Epidermal melanocyte (primary cell): ENCODE measurements at regions not wholly inside any gene's neighbourhood (a gene's known extent, or its start where the extent isn't known, plus 50 kb on each side); places are given as distances from the start of the nearest gene placed in this dataset.
"Not testable (repeated sequence)": the region's sequence is repeated elsewhere in the genome, so short reads cannot be mapped to it uniquely, and the experiment has no call there.

Source experiments
- DNase-seq: peaks from one replicate; pipeline ENCODE4 v3.0.0; 2011; ENCODE audit warnings: low spot score; ENCODE audit not compliant: insufficient read length

GRCh38 chr15:92821491-92822116 is 78.5 kb upstream of the CHD2 start:
- DNase-seq, result no peak

DNA sequence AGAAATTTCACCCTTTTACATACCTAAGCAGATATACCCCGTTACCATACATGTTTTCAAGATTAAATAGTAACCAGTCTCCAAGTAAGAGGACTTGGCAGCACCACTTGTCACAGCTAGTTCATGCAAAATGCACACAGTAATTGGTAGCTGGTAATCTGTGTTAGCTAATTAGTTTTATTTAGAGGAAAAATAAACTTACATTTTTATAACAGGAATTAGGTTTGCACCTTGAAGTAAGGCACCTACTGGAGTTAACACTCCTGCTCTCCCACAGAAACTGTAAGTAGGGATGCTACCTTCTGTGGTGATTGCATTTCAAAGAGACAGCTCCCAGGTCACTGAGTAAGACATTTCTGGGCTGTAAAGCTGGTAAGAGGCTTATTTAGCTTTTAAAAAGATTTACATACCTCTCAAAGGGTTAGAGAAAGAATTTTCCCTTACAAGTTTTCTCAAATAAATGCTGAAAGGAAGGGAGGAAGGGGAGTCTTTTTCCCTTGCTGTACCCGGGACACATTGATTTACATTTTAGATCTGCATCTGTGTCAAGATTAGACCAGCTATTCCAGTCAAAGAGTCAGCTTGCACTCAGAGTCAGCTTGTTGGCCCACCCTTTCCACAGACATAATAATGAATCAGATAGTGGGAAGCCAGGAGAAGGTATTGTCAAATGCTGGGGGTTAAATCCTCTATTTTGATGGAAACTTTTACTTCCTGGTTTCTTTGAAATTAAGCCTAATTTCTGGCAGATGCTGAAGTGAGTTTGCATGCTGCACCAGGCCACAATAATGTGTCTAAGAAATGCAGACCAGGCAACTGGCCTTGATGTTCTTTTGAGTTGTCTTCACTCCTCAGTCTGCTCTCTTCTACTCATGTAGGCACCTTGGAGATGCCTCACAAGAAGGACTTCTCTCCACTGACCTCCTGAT is 77.6 kb upstream of the CHD2 start:
- no peak for DNase-seq

DNA sequence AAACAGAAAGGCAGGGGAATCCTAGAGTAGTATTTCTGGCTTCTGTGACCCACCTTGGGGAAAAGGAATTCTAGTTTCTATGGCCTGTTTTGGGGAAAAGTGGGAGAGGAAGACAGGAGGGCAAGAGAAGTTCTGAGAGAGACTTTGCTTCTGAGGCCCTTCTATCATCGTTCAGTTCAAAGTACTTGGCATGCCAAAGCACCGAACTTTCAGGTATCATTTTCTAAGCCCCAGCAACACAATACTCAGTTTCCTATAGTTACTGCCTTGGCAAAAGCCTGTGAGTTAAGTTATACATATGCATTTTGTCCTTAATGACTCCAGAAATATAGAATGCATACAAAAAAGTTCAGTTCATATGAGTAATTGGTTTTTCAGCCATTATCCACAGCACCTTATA is 74.1 kb upstream of the CHD2 start:
- DNase-seq, result no peak

GRCh38 chr15:92827991-92828390 is 72.1 kb upstream of the CHD2 start:
- DNase-seq, result not testable (repeated sequence)

DNA sequence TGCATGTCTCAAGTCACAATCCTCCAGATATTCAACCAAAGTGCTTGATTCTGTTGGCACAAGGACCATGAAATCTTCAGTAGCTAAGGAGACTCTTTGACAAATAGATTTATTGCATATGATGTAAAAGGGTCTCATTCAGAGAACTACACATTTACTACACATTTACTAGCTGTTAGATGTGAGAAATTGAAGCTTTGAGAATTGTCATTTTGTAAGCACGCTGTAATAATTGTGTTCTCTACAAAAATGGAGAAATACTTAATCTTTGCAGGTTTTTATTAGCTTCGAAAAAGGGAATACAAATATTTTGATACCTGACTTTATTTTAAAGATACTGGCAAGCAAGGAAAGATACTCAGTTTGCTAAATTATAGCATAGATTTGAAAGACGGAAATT is 70.2 kb upstream of the CHD2 start:
- DNase-seq, result no peak

DNA sequence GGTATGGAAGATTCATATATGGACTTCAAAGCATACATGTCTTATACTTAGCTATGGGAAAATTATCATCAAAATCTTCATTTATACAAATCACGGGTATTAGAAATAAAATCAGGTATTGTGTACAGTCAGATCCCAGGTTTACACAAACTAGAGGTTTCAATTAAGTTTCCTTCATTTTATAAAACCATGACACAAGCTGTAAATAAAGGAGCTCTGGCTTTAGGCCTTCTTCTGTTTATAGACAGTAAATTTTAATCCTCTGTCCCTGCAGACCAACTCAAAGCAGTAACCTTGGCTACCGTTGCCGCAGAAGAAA is 68.8 kb upstream of the CHD2 start:
- no peak for DNase-seq

- peak; percentile 96 for DNase-seq
These were observed 68.3 kb upstream of the CHD2 start for GRCh38 chr15:92831655-92832328.

DNA sequence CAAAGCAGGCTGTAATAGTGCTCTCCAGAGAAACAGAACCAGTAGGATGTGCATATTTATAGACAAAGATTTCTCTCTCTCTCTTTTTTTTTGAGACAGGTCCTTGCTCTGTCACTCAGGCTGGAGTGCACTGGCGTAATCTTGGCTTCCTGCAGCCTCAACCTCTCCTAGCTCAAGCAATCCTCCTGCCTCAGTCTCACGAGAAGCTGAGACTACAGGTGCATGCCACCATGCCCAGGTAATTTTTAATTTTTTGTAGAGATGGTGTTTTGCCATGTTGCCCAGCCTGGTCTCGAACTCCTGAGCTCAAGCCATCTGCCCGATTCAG is 67.1 kb upstream of the CHD2 start:
- no peak for DNase-seq

DNA sequence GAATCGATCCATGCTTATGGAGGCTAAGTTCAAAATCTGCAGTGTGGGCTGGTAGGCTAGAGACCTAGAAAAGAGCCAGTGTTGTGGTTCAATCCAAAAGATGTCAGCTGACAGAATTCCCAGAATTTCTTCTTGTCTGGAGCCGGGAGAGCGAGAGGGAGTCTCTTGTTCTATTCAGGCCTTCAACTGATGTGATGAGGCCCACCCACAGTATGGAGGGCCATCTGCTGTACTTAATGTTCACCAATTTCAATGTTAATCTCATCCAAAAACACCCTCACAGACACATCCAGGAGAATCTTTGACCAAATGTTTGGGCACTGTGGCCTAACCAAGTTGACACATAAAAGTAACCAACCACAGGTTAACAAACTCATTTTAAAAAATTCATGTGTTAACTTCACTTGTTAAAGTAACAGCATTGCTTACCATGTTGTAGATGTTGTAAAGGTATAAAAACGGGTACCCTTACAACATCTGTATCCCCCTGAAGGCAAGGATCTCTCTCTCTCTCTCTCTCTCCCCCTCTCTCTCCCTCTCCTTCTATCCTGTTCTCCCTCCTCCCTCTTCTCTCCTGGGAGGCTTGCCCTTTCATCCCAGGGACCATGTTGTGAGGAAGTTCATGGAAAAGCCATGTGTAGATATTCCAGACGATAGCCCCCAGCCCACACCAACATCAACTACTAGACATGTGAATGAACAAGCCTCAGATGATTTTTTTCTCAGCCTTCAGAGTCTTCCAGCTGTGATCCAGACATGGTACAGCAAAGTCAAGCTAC is 66.4 kb upstream of the CHD2 start:
- no peak for DNase-seq

DNA sequence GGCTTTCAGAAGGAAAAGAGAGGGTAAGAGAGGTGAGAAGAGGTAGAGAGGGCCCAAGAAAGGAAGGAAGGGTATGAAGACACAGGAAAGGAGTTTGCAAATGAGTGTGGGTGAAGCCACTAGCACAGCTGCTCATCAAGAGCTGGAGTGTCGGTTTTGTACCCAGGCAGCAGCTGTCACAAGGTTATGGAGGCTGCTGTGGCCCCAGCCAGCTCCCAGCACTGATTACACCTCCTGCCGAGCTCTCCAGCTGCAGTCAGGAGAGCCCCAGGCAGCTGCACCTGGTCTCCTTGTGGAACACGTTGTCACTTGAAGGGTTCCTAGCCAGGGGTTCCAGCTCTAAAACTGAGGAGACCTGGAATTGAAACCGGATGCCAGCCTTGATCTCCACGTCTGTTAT is 60.4 kb upstream of the CHD2 start:
- no peak for DNase-seq

- no peak for DNase-seq
These were observed 60.0 kb upstream of the CHD2 start for GRCh38 chr15:92840149-92840548.

DNA sequence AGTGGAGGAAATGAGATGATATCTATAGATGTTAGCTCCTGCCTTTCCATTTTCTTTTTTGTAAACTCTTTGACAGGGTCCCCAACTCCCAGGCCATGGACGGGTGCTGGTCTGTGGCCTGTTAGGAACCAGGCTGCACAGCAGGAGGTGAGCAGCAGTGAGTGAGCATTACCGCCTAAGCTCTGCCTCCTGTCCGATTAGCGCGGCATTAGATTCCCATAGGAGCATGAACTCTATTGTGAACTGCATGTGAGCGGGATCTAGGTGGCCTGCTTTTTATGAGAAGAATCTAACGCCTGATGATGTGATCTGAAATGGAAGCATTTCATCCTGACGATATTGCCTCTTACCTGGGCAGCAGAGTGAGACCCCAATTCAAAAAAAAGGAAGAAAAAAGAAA is 56.8 kb upstream of the CHD2 start:
- DNase-seq, result no peak

- DNase-seq, result no peak
These were observed 56.3 kb upstream of the CHD2 start for GRCh38 chr15:92843814-92844213.

- DNase-seq, result peak; percentile 58
These were observed 55.0 kb upstream of the CHD2 start for GRCh38 chr15:92845126-92845508.

DNA sequence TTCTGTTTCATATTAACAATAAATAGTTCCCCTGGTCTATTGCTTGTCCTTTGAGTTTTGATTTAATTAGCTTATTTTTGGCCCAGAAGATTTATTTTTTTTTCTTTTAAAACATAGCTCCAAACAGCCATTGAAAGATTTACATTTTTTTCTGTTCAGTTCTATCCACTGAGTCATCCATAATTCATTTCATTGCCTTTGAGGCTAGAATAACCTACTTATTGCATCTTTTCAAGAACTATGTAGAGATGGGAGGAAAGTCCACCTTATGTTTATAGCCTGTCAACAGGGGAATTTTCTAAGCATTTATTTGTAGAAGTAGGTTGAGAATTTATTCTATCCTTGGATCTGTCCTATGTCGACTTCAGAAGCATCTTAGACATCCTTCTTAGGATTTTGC is 53.4 kb upstream of the CHD2 start:
- DNase-seq, result no peak

- DNase-seq, result no peak
These were observed 52.3 kb upstream of the CHD2 start for GRCh38 chr15:92847841-92848240.

- DNase-seq, result no peak
These were observed 51.7 kb upstream of the CHD2 start for GRCh38 chr15:92848464-92848851.

DNA sequence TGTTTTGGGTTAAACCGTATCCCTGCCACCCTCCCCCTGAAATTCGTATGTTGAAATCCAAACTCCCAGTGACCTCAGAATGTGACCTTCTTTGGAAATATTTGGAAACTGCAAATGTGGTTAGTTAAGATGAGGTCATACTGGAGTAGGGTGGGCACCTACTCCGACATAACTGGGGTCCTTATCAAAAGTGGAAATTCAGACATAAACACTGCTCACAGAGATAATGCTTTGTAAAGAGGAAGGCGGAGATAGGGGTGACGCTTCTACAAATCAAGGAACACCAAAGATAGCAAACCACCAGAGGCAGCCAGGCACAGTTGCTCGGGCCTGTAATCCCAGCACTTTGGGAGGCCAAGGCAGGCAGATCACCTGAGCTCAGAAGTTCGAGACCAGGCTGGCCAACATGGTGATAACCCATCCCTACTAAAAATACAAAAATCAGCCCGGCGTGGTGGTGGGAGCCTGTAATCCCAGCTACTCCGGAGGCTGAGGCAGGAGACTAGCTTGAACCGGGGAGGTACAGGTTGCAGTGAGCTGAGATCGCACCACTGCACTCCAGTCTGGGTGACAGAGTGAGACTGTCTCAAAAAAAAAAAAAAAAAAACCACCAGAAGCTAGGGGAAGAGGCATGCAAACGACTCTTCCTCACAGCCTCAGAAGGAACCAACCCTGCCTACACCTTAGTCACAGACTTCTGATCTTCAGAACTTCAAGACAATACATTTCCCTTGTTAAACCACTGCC is 51.1 kb upstream of the CHD2 start:
- DNase-seq, result no peak

DNA sequence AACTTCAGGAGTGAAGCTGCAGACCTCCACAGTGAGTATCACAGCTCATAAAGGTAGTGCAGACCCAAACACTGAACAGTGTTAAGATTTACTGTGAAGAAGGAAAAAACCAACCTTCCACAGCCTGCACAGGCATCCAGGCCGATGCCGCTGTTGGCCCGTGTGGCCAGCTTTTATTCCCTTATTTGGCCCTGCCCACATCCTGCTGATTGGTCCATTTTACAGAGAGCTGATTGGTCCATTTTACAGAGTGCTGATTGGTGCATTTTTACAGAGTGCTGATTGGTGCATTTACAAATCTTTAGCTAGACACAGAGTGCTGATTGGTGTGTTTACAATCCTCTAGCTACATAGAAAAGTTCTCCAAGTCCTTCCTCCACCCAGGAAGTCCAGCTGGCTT is 49.9 kb upstream of the CHD2 start:
- DNase-seq, result not testable (repeated sequence)
